ENCODE measurements at regions not wholly inside any gene's neighbourhood (a gene's known extent, or its start where the extent isn't known, plus 50 kb on each side); places are given as distances from the start of the nearest gene placed in this dataset.

GRCh38 chr1:14064649-14065442 is 364.9 kb downstream of the PRDM2 start:
- peak; percentile 62 for DNase-seq (ENCODE audit: extremely low spot score)
- Histone ChIP-seq H3K4me1 (no peaks in the 10 kb centered on the region), H3K4me3 (no peak overlapping the region), H3K36me3 (no peaks in the 10 kb centered on the region), H3K27ac (replicated peaks in 1 of 4) (no peak overlapping the region), H3K9me3 (no peaks in the 10 kb centered on the region), H3K27me3 (no peaks in the 10 kb centered on the region)
- WGBS: 87% methylated on average over 13 of the region's 14 CpGs
- TF ChIP-seq, protein P1, sequence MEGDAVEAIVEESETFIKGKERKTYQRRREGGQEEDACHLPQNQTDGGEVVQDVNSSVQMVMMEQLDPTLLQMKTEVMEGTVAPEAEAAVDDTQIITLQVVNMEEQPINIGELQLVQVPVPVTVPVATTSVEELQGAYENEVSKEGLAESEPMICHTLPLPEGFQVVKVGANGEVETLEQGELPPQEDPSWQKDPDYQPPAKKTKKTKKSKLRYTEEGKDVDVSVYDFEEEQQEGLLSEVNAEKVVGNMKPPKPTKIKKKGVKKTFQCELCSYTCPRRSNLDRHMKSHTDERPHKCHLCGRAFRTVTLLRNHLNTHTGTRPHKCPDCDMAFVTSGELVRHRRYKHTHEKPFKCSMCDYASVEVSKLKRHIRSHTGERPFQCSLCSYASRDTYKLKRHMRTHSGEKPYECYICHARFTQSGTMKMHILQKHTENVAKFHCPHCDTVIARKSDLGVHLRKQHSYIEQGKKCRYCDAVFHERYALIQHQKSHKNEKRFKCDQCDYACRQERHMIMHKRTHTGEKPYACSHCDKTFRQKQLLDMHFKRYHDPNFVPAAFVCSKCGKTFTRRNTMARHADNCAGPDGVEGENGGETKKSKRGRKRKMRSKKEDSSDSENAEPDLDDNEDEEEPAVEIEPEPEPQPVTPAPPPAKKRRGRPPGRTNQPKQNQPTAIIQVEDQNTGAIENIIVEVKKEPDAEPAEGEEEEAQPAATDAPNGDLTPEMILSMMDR (IDR thresholded peaks at IDR 0.05): no peak
- TF ChIP-seq POLR2A (IDR thresholded peaks at IDR 0.05; ENCODE audit: low read depth) (no peak), POLR2AphosphoS5 (IDR thresholded peaks at IDR 0.05) (no peak), EP300 (IDR thresholded peaks at IDR 0.05) (no peak)
- intact Hi-C loops (cut with DNase I): no loop called here

DNA sequence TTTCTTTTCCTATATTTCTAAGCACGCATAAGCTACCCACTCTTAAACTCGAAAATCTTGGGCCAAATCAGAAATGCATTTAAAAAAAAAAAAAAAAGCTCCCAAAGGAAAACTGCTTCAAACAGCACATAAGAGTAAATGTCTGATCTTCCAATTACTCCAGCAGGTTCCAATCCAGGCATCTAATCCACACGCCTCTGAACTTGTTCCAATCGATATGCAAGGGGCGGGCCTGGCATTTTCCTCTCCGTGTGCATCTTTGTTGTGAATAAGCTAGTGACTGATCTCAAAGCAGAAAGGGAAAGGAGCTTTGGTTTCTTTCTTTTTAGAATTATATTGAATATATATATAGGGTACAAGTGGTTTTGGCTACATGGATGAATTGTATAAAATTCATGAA is 365.5 kb downstream of the PRDM2 start:
- intact Hi-C loops (cut with DNase I): no loop called here
- no peak for TF ChIP-seq POLR2AphosphoS5 (IDR thresholded peaks at IDR 0.05)
- no peak for TF ChIP-seq POLR2A (IDR thresholded peaks at IDR 0.05; ENCODE audit: low read depth)
- no peak for TF ChIP-seq EP300 (IDR thresholded peaks at IDR 0.05)
- TF ChIP-seq, protein P1 (IDR thresholded peaks at IDR 0.05): no peak
- WGBS: 93% methylated on average over 6 of the region's 6 CpGs

DNA sequence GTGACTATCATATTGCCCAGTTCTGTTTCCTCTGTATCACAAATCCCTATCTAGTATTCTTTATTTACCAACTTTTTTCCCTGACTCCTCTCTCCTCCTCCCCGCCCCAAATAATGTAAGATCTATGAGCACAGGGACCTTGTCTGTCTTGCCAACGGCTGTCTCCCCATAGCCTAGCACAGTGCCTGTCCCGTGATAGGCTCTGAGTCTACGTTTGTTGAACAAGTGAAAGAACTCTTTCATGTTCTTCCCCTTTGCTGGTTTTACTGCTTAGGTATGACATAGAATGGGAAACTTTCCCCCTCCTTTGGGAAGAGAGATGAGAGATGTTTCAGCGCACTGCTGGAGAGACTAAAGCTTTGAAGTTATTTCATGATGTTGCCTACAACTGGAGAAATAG is 367.0 kb downstream of the PRDM2 start:
- no peaks in the 10 kb centered on the region for H3K9me3 ChIP-seq
- no peaks in the 10 kb centered on the region for H3K27me3 ChIP-seq
- no peaks in the 10 kb centered on the region for H3K36me3 ChIP-seq
- no peak overlapping the region for H3K27ac ChIP-seq (replicated peaks in 1 of 4)
- H3K4me1 ChIP-seq: no peaks in the 10 kb centered on the region
- no peak overlapping the region for H3K4me3 ChIP-seq
- WGBS: 87% methylated on average over 5 of the region's 5 CpGs
- DNase-seq (ENCODE audit: extremely low spot score): peak; percentile 42
- TF ChIP-seq, protein P1 (IDR thresholded peaks at IDR 0.05): no peak
- TF ChIP-seq POLR2AphosphoS5 (IDR thresholded peaks at IDR 0.05) (no peak), EP300 (IDR thresholded peaks at IDR 0.05) (no peak), POLR2A (IDR thresholded peaks at IDR 0.05; ENCODE audit: low read depth) (no peak)
- intact Hi-C loops (cut with DNase I): no loop called here

More for the DNA sequence above, 365.5 kb downstream of the PRDM2 start:
- H3K9me3 ChIP-seq: no peaks in the 10 kb centered on the region
- H3K4me3 ChIP-seq: no peak overlapping the region
- DNase-seq (ENCODE audit: extremely low spot score): peak; percentile 39
- H3K36me3 ChIP-seq: no peaks in the 10 kb centered on the region
- no peak overlapping the region for H3K27ac ChIP-seq (replicated peaks in 1 of 4)
- no peaks in the 10 kb centered on the region for H3K4me1 ChIP-seq
- no peaks in the 10 kb centered on the region for H3K27me3 ChIP-seq

GRCh38 chr1:14067711-14068110 is 367.7 kb downstream of the PRDM2 start:
- no peaks in the 10 kb centered on the region for H3K36me3 ChIP-seq
- WGBS: 69% methylated on average over 4 of the region's 4 CpGs

More at GRCh38 chr1:14067711-14068110, 367.7 kb downstream of the PRDM2 start:
- TF ChIP-seq EP300 (IDR thresholded peaks at IDR 0.05): no peak
- no peak for TF ChIP-seq POLR2AphosphoS5 (IDR thresholded peaks at IDR 0.05)
- TF ChIP-seq POLR2A (IDR thresholded peaks at IDR 0.05; ENCODE audit: low read depth): no peak
- TF ChIP-seq, protein P1 (IDR thresholded peaks at IDR 0.05): no peak
- H3K27me3 ChIP-seq: no peaks in the 10 kb centered on the region
- DNase-seq (ENCODE audit: extremely low spot score): peak; percentile 12
- H3K9me3 ChIP-seq: no peaks in the 10 kb centered on the region
- H3K27ac ChIP-seq (replicated peaks in 1 of 4): no peak overlapping the region
- no peak overlapping the region for H3K4me3 ChIP-seq
- intact Hi-C loops (cut with DNase I): no loop called here
- H3K4me1 ChIP-seq: no peaks in the 10 kb centered on the region
